H1 (cell line): ENCODE measurements at regions not wholly inside any gene's neighbourhood (a gene's known extent, or its start where the extent isn't known, plus 50 kb on each side); places are given as distances from the start of the nearest gene placed in this dataset.

Experiments used
- CTCF ChIA-PET: fragments of 300-600 bp; sonication (Branson Sonifier 250); formaldehyde crosslinking; loops from one replicate; lab custom pipeline; 2021; ENCODE audit not compliant: partially characterized antibody; lab: Charles Lee
- POLR2A ChIA-PET: fragments of 300-600 bp; sonication (Branson Sonifier 250); formaldehyde crosslinking; loops from one replicate; lab custom pipeline; 2021; ENCODE audit warnings: inconsistent platforms; ENCODE audit not compliant: partially characterized antibody; lab: Charles Lee
- DNase-seq, 2 experiments: peaks; one replicate each; pipeline versions ENCODE4 v3.0.0 to v3.0.0-alpha.2; 2010 to 2022; ENCODE audit warnings: low spot score in 2 of 2, low read depth in 1 of 2, mixed read lengths in 1 of 2
- FAIRE-seq: peaks from 2 replicates; lab custom pipeline; 2011; peaks lifted over from hg19 to GRCh38; lab: Jason Lieb, UNC
- H2AFZ ChIP-seq: 2 replicates; pipeline ENCODE4 v1.8.1; 2012; ENCODE audit warnings: low read length, inconsistent platforms
- H2AK5ac ChIP-seq: 2 replicates; pipeline ENCODE4 v1.6.1; 2013; ENCODE audit warnings: low read depth, low read length
- H2BK120ac ChIP-seq: replicated peaks from 2 replicates; pipeline ENCODE3; 2013; ENCODE audit warnings: low read depth, low read length, inconsistent platforms
- H2BK12ac ChIP-seq: 2 replicates; pipeline ENCODE4 v1.6.1; 2013; ENCODE audit warnings: low read depth, low read length
- H2BK15ac ChIP-seq: 2 replicates; pipeline ENCODE4 v1.6.1; 2013; ENCODE audit warnings: low read length
- H2BK20ac ChIP-seq: 2 replicates; pipeline ENCODE4 v1.6.1; 2013; ENCODE audit warnings: low read length
- H2BK5ac ChIP-seq: 2 replicates; pipeline ENCODE4 v1.6.1; 2013; ENCODE audit warnings: low read depth, low read length
- H3K14ac ChIP-seq: 2 replicates; pipeline ENCODE4 v1.6.1; 2013; ENCODE audit warnings: inconsistent platforms; ENCODE audit not compliant: insufficient read length
- H3K18ac ChIP-seq: 2 replicates; pipeline ENCODE4 v1.6.1; 2013; ENCODE audit warnings: low read length; ENCODE audit errors: extremely low read depth
- H3K23ac ChIP-seq: 2 replicates; pipeline ENCODE4 v1.6.1; 2013; ENCODE audit warnings: inconsistent platforms; ENCODE audit not compliant: insufficient read length
- H3K23me2 ChIP-seq: 2 replicates; pipeline ENCODE4 v1.6.1; 2013; ENCODE audit warnings: low read depth, low read length
- H3K27ac ChIP-seq: 2 replicates; pipeline ENCODE4 v1.6.1; 2011; ENCODE audit warnings: low read depth, low read length, inconsistent platforms
- H3K27me3 ChIP-seq, 4 experiments: replicated peaks in 1 of 4; 1 replicate in 1 of 4; 2 replicates in 3 of 4; pipeline versions ENCODE4 v1.6.1 to v1.8.1; 2011 to 2013; ENCODE audit warnings: low read length in 3 of 4, mild to moderate bottlenecking in 3 of 4, inconsistent platforms in 2 of 4, mixed read lengths in 2 of 4, moderate library complexity in 1 of 4; ENCODE audit not compliant: control insufficient read depth in 3 of 4, insufficient read depth in 3 of 4; ENCODE audit errors: extremely low read depth in 1 of 4
- H3K36me3 ChIP-seq, 4 experiments: 2 replicates each; pipeline versions ENCODE4 v1.6.1 to v1.8.1; 2011 to 2013; ENCODE audit warnings: mild to moderate bottlenecking in 4 of 4, low read length in 3 of 4, moderate library complexity in 2 of 4, control low read depth in 1 of 4, inconsistent platforms in 1 of 4; ENCODE audit not compliant: insufficient read depth in 4 of 4, control insufficient read depth in 2 of 4
- H3K4ac ChIP-seq: replicated peaks from 2 replicates; pipeline ENCODE3; 2013; ENCODE audit warnings: low read length, low read depth, mixed read lengths, inconsistent platforms; ENCODE audit not compliant: insufficient read length
- H3K4me1 ChIP-seq, 4 experiments: replicated peaks in 1 of 4; 1 replicate in 1 of 4; 2 replicates in 3 of 4; pipeline versions ENCODE4 v1.6.1 to v1.8.1; 2011 to 2013; ENCODE audit warnings: low read length in 3 of 4, inconsistent platforms in 2 of 4, mixed read lengths in 1 of 4; ENCODE audit not compliant: insufficient read depth in 4 of 4, control insufficient read depth in 3 of 4
- H3K4me2 ChIP-seq, 2 experiments: 2 replicates each; pipeline versions ENCODE4 v1.6.1 to v1.8.1; 2011 to 2013; ENCODE audit warnings: low read depth in 2 of 2, low read length in 2 of 2, control low read depth in 1 of 2, inconsistent platforms in 1 of 2, mild to moderate bottlenecking in 1 of 2; ENCODE audit not compliant: insufficient read depth in 1 of 2
- H3K4me3 ChIP-seq, 4 experiments: fragments of 200-600, 300-600 bp in 1 of 4; sonication (generic), shearing (Covaris generic), sonication (Bioruptor Twin) in 1 of 4; 2 replicates each; pipeline versions ENCODE4 v1.5.1 to v1.8.1; 2011 to 2016; ENCODE audit warnings: low read length in 4 of 4, low read depth in 3 of 4, control low read depth in 2 of 4, inconsistent platforms in 2 of 4, mild to moderate bottlenecking in 2 of 4, mixed read lengths in 1 of 4, moderate library complexity in 1 of 4; ENCODE audit not compliant: insufficient read depth in 2 of 4; ENCODE audit errors: extremely low read depth in 1 of 4
- H3K56ac ChIP-seq: replicated peaks from 2 replicates; pipeline ENCODE3; 2013; ENCODE audit warnings: low read depth, mild to moderate bottlenecking, mixed read lengths, low read length, inconsistent platforms; ENCODE audit not compliant: insufficient read length
- H3K79me1 ChIP-seq: 2 replicates; pipeline ENCODE4 v1.6.1; 2013; ENCODE audit warnings: low read depth, low read length, control low read depth
- H3K79me2 ChIP-seq, 2 experiments: 2 replicates each; pipeline versions ENCODE4 v1.6.1 to v1.8.1; 2012 to 2013; ENCODE audit warnings: low read length in 2 of 2, mild to moderate bottlenecking in 2 of 2, inconsistent platforms in 1 of 2; ENCODE audit not compliant: insufficient read depth in 2 of 2, control insufficient read depth in 1 of 2
- H3K9ac ChIP-seq, 4 experiments: replicated peaks in 1 of 4; 1 replicate in 1 of 4; 2 replicates in 3 of 4; pipeline versions ENCODE4 v1.6.1 to v1.8.1; 2011 to 2013; ENCODE audit warnings: low read depth in 3 of 4, low read length in 3 of 4, control low read depth in 2 of 4, mild to moderate bottlenecking in 2 of 4, moderate library complexity in 2 of 4, inconsistent platforms in 1 of 4; ENCODE audit errors: extremely low read depth in 1 of 4
- H3K9me3 ChIP-seq, 2 experiments: 2 replicates each; pipeline versions ENCODE4 v1.6.1 to v1.8.1; 2012 to 2013; ENCODE audit warnings: mild to moderate bottlenecking in 2 of 2, moderate library complexity in 2 of 2, control low read depth in 1 of 2, inconsistent platforms in 1 of 2, low read depth in 1 of 2, low read length in 1 of 2, mixed read lengths in 1 of 2; ENCODE audit not compliant: insufficient read depth in 2 of 2
- H4K20me1 ChIP-seq, 2 experiments: replicated peaks in 1 of 2; 2 replicates each; pipeline versions ENCODE3 to v1.8.1; 2011 to 2013; ENCODE audit warnings: inconsistent platforms in 2 of 2, low read length in 2 of 2, mild to moderate bottlenecking in 1 of 2; ENCODE audit not compliant: insufficient read depth in 2 of 2, control insufficient read depth in 1 of 2
- H4K5ac ChIP-seq: 2 replicates; pipeline ENCODE4 v1.6.1; 2013; ENCODE audit warnings: low read length, low read depth, mixed read lengths, inconsistent platforms; ENCODE audit not compliant: insufficient read length
- H4K8ac ChIP-seq: 2 replicates; pipeline ENCODE4 v1.8.0; 2013; ENCODE audit warnings: mild to moderate bottlenecking, moderate library complexity, low read length, inconsistent platforms; ENCODE audit not compliant: insufficient read depth; ENCODE audit errors: extremely low read depth
- H4K91ac ChIP-seq: replicated peaks from 2 replicates; pipeline ENCODE3; 2013; ENCODE audit warnings: low read length, mixed read lengths, inconsistent platforms; ENCODE audit not compliant: insufficient read length
- CBX5 ChIP-seq: fragments of 300-800, 300-1000 bp; sonication (generic); IDR thresholded peaks from 2 replicates; pipeline ENCODE4 v1.7.1; 2016; ENCODE audit warnings: antibody characterized with exemption, low read length, low read depth
- EZH2 ChIP-seq: fragments of 200-600 bp; sonication (generic); IDR thresholded peaks from 2 replicates; pipeline ENCODE4 v1.7.1; 2012; ENCODE audit warnings: low read depth, mild to moderate bottlenecking, moderate library complexity, low read length, inconsistent platforms; ENCODE audit not compliant: severe bottlenecking
- GABPA ChIP-seq: IDR thresholded peaks from 2 replicates; pipeline ENCODE4 v1.6.1; 2011; ENCODE audit warnings: mild to moderate bottlenecking, low read length, moderate library complexity, borderline replicate concordance; ENCODE audit not compliant: insufficient read depth
- MAX ChIP-seq: IDR thresholded peaks from 2 replicates; pipeline ENCODE4 v1.6.1; 2012; ENCODE audit warnings: inconsistent platforms
- POLR2A ChIP-seq, 2 experiments: IDR thresholded peaks; 1 replicate in 1 of 2; 2 replicates in 1 of 2; pipeline ENCODE4 v1.6.1; 2011; ENCODE audit warnings: low read depth in 2 of 2, low read length in 2 of 2, mild to moderate bottlenecking in 2 of 2; ENCODE audit errors: control extremely low read depth in 1 of 2
- POLR2AphosphoS5 ChIP-seq: IDR thresholded peaks from 2 replicates; pipeline ENCODE4 v1.6.1; 2011; ENCODE audit warnings: low read depth, low read length
- SIN3A ChIP-seq, 2 experiments: IDR thresholded peaks in 1 of 2; conservative IDR thresholded peaks in 1 of 2; 2 replicates each; pipeline ENCODE4 v1.6.1; 2011 to 2012; ENCODE audit warnings: low read length in 2 of 2, improper control_type of control experiment in 1 of 2, low read depth in 1 of 2, mild to moderate bottlenecking in 1 of 2
- TCF12 ChIP-seq: IDR thresholded peaks from 2 replicates; pipeline ENCODE4 v1.6.1; 2011; ENCODE audit warnings: low read depth, mild to moderate bottlenecking, low read length
- TEAD4 ChIP-seq: IDR thresholded peaks from 2 replicates; pipeline ENCODE4 v1.6.1; 2012; ENCODE audit warnings: low read depth, low read length, inconsistent platforms, mixed read lengths
- ZNF274 ChIP-seq: IDR thresholded peaks from 2 replicates; pipeline ENCODE4 v1.7.0; 2012; ENCODE audit warnings: low read length, borderline replicate concordance; ENCODE audit errors: extremely low read depth
- WGBS, 2 experiments: shearing (Covaris generic) in 1 of 2; methylation state at CpG; one replicate each; pipeline versions ENCODE4 v1.1.6 to v1.1.7; 2013 to 2015; ENCODE audit warnings: low lambda C conversion rate in 2 of 2, mixed read lengths in 2 of 2, inconsistent platforms in 1 of 2, low coverage in 1 of 2, missing lambda C conversion rate in 1 of 2; ENCODE audit not compliant: insufficient replicate concordance in 2 of 2, insufficient coverage in 1 of 2, insufficient read length in 1 of 2; ENCODE audit errors: extremely low coverage in 1 of 2, missing lambda C conversion rate in 1 of 2; 5-methylcytosine and 5-hydroxymethylcytosine counted together

GRCh38 chr11:42951266-42951665 is 360.5 kb upstream of the API5 start:
- Histone ChIP-seq H3K4me2 (no peak overlapping the region), H3K23me2 (peaks cover 2% of the 10 kb centered on the region; the same call in 1 of the 2 replicates), H3K79me2 (no peaks in the 10 kb centered on the region), H3K27ac (no peak overlapping the region), H3K4ac (no peak overlapping the region), H3K4me1 (no peaks in the 10 kb centered on the region), H3K9ac (no peak overlapping the region), H3K79me1 (no peaks in the 10 kb centered on the region), H3K56ac (no peak overlapping the region), H2BK5ac (no peak overlapping the region), H4K5ac (no peak overlapping the region), H2BK12ac (no peak overlapping the region), H2AFZ (no peak overlapping the region), H3K27me3 (no peaks in the 10 kb centered on the region), H3K14ac (no peak overlapping the region), H4K91ac (no peak overlapping the region), H3K18ac (no peak overlapping the region), H3K9me3 (peaks cover 0 to 14% of the 10 kb centered on the region in 2 experiments; a peak in 2 of 4 replicates), H3K23ac (no peak overlapping the region), H2BK15ac (no peak overlapping the region), H4K20me1 (no peaks in the 10 kb centered on the region), H2AK5ac (no peak overlapping the region), H2BK20ac (no peak overlapping the region), H3K36me3 (no peaks in the 10 kb centered on the region), H4K8ac (no peak overlapping the region), H3K4me3 (no peak overlapping the region), H2BK120ac (no peak overlapping the region)
- ChIA-PET CTCF (interaction anchor here (0.6 to 1.4 kb wide), 2 partner anchors 331 to 1242 kb away, joined by 3 read pairs; no protein-coding TSS in a partner anchor), POLR2A (no interaction called here)
- DNase-seq (no peak), FAIRE-seq (no peak)
- WGBS, 2 experiments: 80% methylated on average over 1 of the region's 1 CpG; no CpG with 5 or more reads in 1 of the 2 experiments
- TF ChIP-seq CBX5 (no peak), TCF12 (no peak), GABPA (no peak), POLR2AphosphoS5 (no peak), POLR2A (IDR thresholded peaks at IDR 0.05; ENCODE audit: control extremely low read depth in 1 of 2, low read depth in 2 of 2, low read length in 2 of 2) (no peak), ZNF274 (no peak), MAX (no peak), TEAD4 (no peak), EZH2 (no peak), SIN3A (conservative IDR thresholded peaks at IDR 0.05 in 1 of 2, IDR thresholded peaks at IDR 0.05 in 1 of 2; ENCODE audit: low read depth in 1 of 2, low read length in 2 of 2) (no peak)
